HG02870 (cell line): ENCODE measurements at regions not wholly inside any gene's neighbourhood (a gene's known extent, or its start where the extent isn't known, plus 50 kb on each side); places are given as distances from the start of the nearest gene placed in this dataset.

Experiments used
- ATAC-seq: cut with Tn5 transposase; IDR thresholded peaks from one replicate; pipeline ENCODE4 v1.9.1; 2021; ENCODE audit warnings: mild to moderate bottlenecking, moderate library complexity; ENCODE audit not compliant: unreplicated experiment

GRCh38 chr5:175246889-175247520 lies 197.0 kb downstream of the DRD1 start:
- ATAC-seq: no peak

- no peak for ATAC-seq
Measured at GRCh38 chr5:175246242-175246888, 197.6 kb downstream of the DRD1 start.

GRCh38 chr5:175243441-175243840 lies 200.5 kb downstream of the DRD1 start:
- no peak for ATAC-seq

- ATAC-seq: no peak
Measured at GRCh38 chr5:175242207-175242606, 201.8 kb downstream of the DRD1 start.

GRCh38 chr5:175238326-175238725 lies 205.7 kb downstream of the DRD1 start:
- no peak for ATAC-seq

- ATAC-seq: no peak
Measured at GRCh38 chr5:175236176-175236575, 207.8 kb downstream of the DRD1 start.

GRCh38 chr5:175235251-175235960 lies 208.6 kb downstream of the DRD1 start:
- no peak for ATAC-seq

GRCh38 chr5:175230299-175230698 lies 213.7 kb downstream of the DRD1 start:
- no peak for ATAC-seq

GRCh38 chr5:175226506-175226905 lies 217.5 kb downstream of the DRD1 start:
- ATAC-seq: no peak

- ATAC-seq: no peak
Measured at GRCh38 chr5:175223291-175223690, 220.7 kb downstream of the DRD1 start.

- no peak for ATAC-seq
Measured at GRCh38 chr5:175222621-175223020, 221.4 kb downstream of the DRD1 start.

GRCh38 chr5:175220549-175220948 lies 223.4 kb downstream of the DRD1 start:
- ATAC-seq: no peak

- no peak for ATAC-seq
Measured at GRCh38 chr5:175219366-175219765, 224.6 kb downstream of the DRD1 start.

GRCh38 chr5:175216991-175217390 lies 227.0 kb downstream of the DRD1 start:
- ATAC-seq: no peak

- ATAC-seq: no peak
Measured at GRCh38 chr5:175215906-175216305, 228.1 kb downstream of the DRD1 start.

GRCh38 chr5:175214152-175214551 lies 229.8 kb downstream of the DRD1 start:
- ATAC-seq: no peak

GRCh38 chr5:175211956-175212756 lies 231.8 kb downstream of the DRD1 start:
- ATAC-seq: no peak

- ATAC-seq: no peak
Measured at GRCh38 chr5:175207321-175208040, 236.5 kb downstream of the DRD1 start.

GRCh38 chr5:175206669-175207068 lies 237.3 kb downstream of the DRD1 start:
- ATAC-seq: no peak

GRCh38 chr5:175202463-175203068 lies 241.4 kb downstream of the DRD1 start:
- ATAC-seq: no peak
